ENCODE measurements at regions not wholly inside any gene's neighbourhood (a gene's known extent, or its start where the extent isn't known, plus 50 kb on each side); places are given as distances from the start of the nearest gene placed in this dataset.

DNA sequence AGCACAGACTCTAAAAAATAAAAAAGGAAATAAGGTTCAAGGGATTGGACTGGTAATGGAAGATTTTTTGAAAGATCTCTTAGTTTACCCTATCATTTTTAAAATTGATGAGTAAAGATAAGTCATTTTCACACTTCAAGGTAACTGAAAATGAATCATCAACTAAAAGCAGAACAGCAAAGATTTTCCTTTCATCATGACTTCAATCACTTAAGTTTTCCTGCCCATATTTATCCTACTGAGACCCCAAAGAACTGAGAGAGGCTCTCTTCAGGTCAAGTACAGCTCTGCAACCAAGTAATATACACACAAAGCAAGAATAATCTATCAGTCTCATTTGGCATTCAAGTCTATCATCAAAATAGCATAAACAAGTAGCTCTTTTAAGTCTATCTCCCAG, 540.7 kb downstream of the METTL4 start:
- H3K27ac ChIP-seq: no peak overlapping the region
- no peaks in the 10 kb centered on the region for H3K36me3 ChIP-seq
- H3K4me3 ChIP-seq (ENCODE audit: low read depth in 1 of 2, low read length in 1 of 2): no peak overlapping the region
- H3K9me3 ChIP-seq: no peaks in the 10 kb centered on the region
- no peaks in the 10 kb centered on the region for H3K27me3 ChIP-seq
- no peaks in the 10 kb centered on the region for H3K4me1 ChIP-seq (ENCODE audit: control insufficient read depth in 1 of 2, insufficient read depth in 1 of 2, low read depth in 1 of 2, low read length in 1 of 2)
- TF ChIP-seq, protein P1, sequence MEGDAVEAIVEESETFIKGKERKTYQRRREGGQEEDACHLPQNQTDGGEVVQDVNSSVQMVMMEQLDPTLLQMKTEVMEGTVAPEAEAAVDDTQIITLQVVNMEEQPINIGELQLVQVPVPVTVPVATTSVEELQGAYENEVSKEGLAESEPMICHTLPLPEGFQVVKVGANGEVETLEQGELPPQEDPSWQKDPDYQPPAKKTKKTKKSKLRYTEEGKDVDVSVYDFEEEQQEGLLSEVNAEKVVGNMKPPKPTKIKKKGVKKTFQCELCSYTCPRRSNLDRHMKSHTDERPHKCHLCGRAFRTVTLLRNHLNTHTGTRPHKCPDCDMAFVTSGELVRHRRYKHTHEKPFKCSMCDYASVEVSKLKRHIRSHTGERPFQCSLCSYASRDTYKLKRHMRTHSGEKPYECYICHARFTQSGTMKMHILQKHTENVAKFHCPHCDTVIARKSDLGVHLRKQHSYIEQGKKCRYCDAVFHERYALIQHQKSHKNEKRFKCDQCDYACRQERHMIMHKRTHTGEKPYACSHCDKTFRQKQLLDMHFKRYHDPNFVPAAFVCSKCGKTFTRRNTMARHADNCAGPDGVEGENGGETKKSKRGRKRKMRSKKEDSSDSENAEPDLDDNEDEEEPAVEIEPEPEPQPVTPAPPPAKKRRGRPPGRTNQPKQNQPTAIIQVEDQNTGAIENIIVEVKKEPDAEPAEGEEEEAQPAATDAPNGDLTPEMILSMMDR (IDR thresholded peaks at IDR 0.05): no peak

DNA sequence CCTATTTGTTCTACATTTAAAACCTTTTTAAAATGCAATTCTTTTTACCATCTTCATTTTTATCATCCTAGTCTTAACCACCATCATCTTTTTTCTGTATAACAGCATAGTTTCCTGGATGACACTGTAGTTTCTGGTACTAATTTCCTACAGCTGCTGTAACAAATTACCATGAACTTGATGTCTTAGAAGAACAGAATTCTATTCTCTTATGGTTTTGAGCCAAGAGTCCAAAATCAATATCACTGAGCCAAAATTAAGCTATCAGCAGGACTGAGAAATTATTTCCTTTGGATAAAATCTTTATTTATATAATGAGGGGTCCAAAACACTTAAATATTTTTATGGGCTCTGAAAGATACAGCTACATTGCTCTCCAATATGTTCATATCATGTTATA, 539.3 kb downstream of the METTL4 start:
- Histone ChIP-seq H3K27ac (no peak overlapping the region), H3K27me3 (no peaks in the 10 kb centered on the region), H3K36me3 (no peaks in the 10 kb centered on the region), H3K9me3 (no peaks in the 10 kb centered on the region), H3K4me1 (ENCODE audit: control insufficient read depth in 1 of 2, insufficient read depth in 1 of 2, low read depth in 1 of 2, low read length in 1 of 2) (no peaks in the 10 kb centered on the region), H3K4me3 (ENCODE audit: low read depth in 1 of 2, low read length in 1 of 2) (no peak overlapping the region)
- TF ChIP-seq, protein P1 (IDR thresholded peaks at IDR 0.05): no peak

DNA sequence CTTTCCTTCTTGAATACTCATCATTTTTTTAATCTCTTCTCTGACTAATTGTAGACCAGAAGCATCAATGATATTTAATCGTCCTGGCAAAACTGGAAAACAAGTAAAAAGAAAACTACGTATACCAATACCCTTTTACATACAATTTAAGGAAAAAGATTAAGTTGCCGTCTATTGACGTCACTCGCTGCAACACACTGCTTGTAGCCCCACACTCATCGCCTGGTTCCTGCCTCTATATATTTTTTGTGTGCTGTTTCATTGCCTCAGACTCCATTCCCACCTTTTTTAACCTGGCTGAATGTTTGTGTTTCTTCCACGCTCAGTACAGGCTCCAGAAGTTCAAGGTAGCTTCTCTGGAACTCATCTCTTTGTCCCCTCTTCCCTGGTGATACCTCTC, 536.2 kb downstream of the METTL4 start:
- no peaks in the 10 kb centered on the region for H3K36me3 ChIP-seq
- no peaks in the 10 kb centered on the region for H3K9me3 ChIP-seq
- H3K27ac ChIP-seq: no peak overlapping the region
- H3K4me3 ChIP-seq (ENCODE audit: low read depth in 1 of 2, low read length in 1 of 2): no peak overlapping the region
- H3K27me3 ChIP-seq: no peaks in the 10 kb centered on the region
- H3K4me1 ChIP-seq (ENCODE audit: control insufficient read depth in 1 of 2, insufficient read depth in 1 of 2, low read depth in 1 of 2, low read length in 1 of 2): no peaks in the 10 kb centered on the region
- TF ChIP-seq, protein P1 (IDR thresholded peaks at IDR 0.05): no peak

DNA sequence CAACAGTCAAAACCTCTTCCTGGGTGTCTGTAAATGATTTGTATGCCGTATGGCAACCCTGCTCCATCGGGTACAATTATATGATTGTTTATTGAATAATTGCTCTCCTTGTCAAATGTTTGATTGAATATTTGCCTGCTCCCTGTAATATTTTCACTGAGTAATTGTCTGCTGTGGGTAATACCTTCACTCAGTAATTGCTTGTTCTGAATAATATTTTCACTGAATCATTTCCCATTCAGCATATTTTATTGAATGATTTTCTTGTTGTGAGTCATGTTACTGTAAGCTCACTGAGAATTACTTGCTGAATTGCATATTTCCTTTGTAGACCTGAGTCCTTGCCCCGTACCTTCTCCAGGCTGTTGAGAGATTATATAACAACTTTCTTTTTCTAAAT, 535.2 kb downstream of the METTL4 start:
- Histone ChIP-seq H3K27ac (no peak overlapping the region), H3K9me3 (no peaks in the 10 kb centered on the region), H3K36me3 (no peaks in the 10 kb centered on the region), H3K4me3 (ENCODE audit: low read depth in 1 of 2, low read length in 1 of 2) (no peak overlapping the region), H3K27me3 (no peaks in the 10 kb centered on the region), H3K4me1 (ENCODE audit: control insufficient read depth in 1 of 2, insufficient read depth in 1 of 2, low read depth in 1 of 2, low read length in 1 of 2) (no peaks in the 10 kb centered on the region)
- TF ChIP-seq, protein P1 (IDR thresholded peaks at IDR 0.05): no peak

DNA sequence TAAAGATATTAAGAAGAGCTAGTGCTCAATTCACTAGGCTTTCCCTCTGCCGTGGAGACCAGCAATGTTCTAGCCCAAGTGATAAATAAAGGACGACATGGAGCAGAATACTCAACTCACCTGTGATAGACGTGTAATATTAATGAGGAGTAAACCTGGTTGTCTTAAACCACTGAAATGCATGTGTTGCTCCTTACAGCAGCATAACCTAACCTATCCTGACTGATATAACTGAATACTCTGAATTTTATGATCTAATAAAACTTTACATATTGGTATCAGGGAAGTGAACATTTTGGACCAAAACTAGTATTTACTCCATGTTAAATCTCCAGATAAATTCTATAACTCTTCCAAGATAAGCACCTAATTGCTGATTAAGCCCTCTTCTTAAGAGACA, 531.0 kb downstream of the METTL4 start:
- no peak overlapping the region for H3K27ac ChIP-seq

More for the DNA sequence above, 531.0 kb downstream of the METTL4 start:
- H3K9me3 ChIP-seq: no peaks in the 10 kb centered on the region
- TF ChIP-seq, protein P1 (IDR thresholded peaks at IDR 0.05): no peak
- H3K36me3 ChIP-seq: no peaks in the 10 kb centered on the region
- no peaks in the 10 kb centered on the region for H3K27me3 ChIP-seq
- H3K4me1 ChIP-seq (ENCODE audit: control insufficient read depth in 1 of 2, insufficient read depth in 1 of 2, low read depth in 1 of 2, low read length in 1 of 2): no peaks in the 10 kb centered on the region
- no peak overlapping the region for H3K4me3 ChIP-seq (ENCODE audit: low read depth in 1 of 2, low read length in 1 of 2)
